HG03378 (cell line): ENCODE measurements at regions not wholly inside any gene's neighbourhood (a gene's known extent, or its start where the extent isn't known, plus 50 kb on each side); places are given as distances from the start of the nearest gene placed in this dataset.

Experiments
- ATAC-seq: cut with Tn5 transposase; IDR thresholded peaks from one replicate; pipeline ENCODE4 v1.9.1; 2021; ENCODE audit warnings: mild to moderate bottlenecking, moderate library complexity; ENCODE audit not compliant: unreplicated experiment

GRCh38 chr9:90007516-90008440 is 403.0 kb downstream of the GADD45G start:
- no peak for ATAC-seq

GRCh38 chr9:90009447-90009846 is 404.6 kb downstream of the GADD45G start:
- ATAC-seq, result no peak

GRCh38 chr9:90010793-90011192 is 406.0 kb downstream of the GADD45G start:
- no peak for ATAC-seq

GRCh38 chr9:90012949-90013348 is 408.1 kb downstream of the GADD45G start:
- no peak for ATAC-seq

GRCh38 chr9:90013778-90014177 is 409.0 kb downstream of the GADD45G start:
- ATAC-seq, result no peak

GRCh38 chr9:90014421-90014820 is 409.6 kb downstream of the GADD45G start:
- ATAC-seq, result no peak

GRCh38 chr9:90016272-90016671 is 411.5 kb downstream of the GADD45G start:
- no peak for ATAC-seq

GRCh38 chr9:90017679-90018078 is 412.9 kb downstream of the GADD45G start:
- no peak for ATAC-seq

GRCh38 chr9:90018688-90019087 is 413.9 kb downstream of the GADD45G start:
- no peak for ATAC-seq

- no peak for ATAC-seq
Observed at GRCh38 chr9:90019626-90020025, 414.8 kb downstream of the GADD45G start.

- ATAC-seq, result no peak
Observed at GRCh38 chr9:90020276-90020871, 415.6 kb downstream of the GADD45G start.

GRCh38 chr9:90021216-90021906 is 416.5 kb downstream of the GADD45G start:
- ATAC-seq, result no peak

GRCh38 chr9:90022474-90022873 is 417.7 kb downstream of the GADD45G start:
- no peak for ATAC-seq

- ATAC-seq, result no peak
Observed at GRCh38 chr9:90023861-90024260, 419.0 kb downstream of the GADD45G start.

GRCh38 chr9:90024409-90024808 is 419.6 kb downstream of the GADD45G start:
- no peak for ATAC-seq

GRCh38 chr9:90024823-90025222 is 420.0 kb downstream of the GADD45G start:
- ATAC-seq, result no peak

GRCh38 chr9:90025816-90026215 is 421.0 kb downstream of the GADD45G start:
- ATAC-seq, result no peak

GRCh38 chr9:90027296-90027790 is 422.5 kb downstream of the GADD45G start:
- no peak for ATAC-seq

GRCh38 chr9:90029386-90029785 is 424.6 kb downstream of the GADD45G start:
- ATAC-seq, result no peak

- no peak for ATAC-seq
Observed at GRCh38 chr9:90029996-90030395, 425.2 kb downstream of the GADD45G start.

GRCh38 chr9:90032296-90033027 is 427.6 kb downstream of the GADD45G start:
- no peak for ATAC-seq
